Cardiac septum (tissue), 1 donor: ENCODE measurements at regions not wholly inside any gene's neighbourhood (a gene's known extent, or its start where the extent isn't known, plus 50 kb on each side); places are given as distances from the start of the nearest gene placed in this dataset.

ENCODE experiments used
- DNase-seq: peaks from one replicate; pipeline ENCODE4 v3.0.0-alpha.2; 2020; ENCODE audit warnings: low spot score
- intact Hi-C: fragments of 100-400 bp; cut with DNase I; formaldehyde crosslinking; loops from one replicate; pipeline ENCODE4 v1.14.0; 2022
- donor health status: DM: no; HTN: no; CAD: no.

- no peak for DNase-seq
- intact Hi-C loops: loop anchor here (10.0 kb wide), 1 partner anchor 1260 kb away; no protein-coding TSS in a partner anchor
Observed at GRCh38 chr6:53974941-53975340, 136.3 kb upstream of the MLIP start.

- intact Hi-C loops: loop anchor here (10.0 kb wide), 1 partner anchor 1259 kb away; no protein-coding TSS in a partner anchor
- DNase-seq: no peak
Observed at GRCh38 chr6:53975941-53976615, 135.2 kb upstream of the MLIP start.

- DNase-seq: no peak
- intact Hi-C loops: loop anchor here (10.0 kb wide), 1 partner anchor 1257 kb away; no protein-coding TSS in a partner anchor
Observed at GRCh38 chr6:53977551-53977950, 133.7 kb upstream of the MLIP start.

- DNase-seq: no peak
- intact Hi-C loops: loop anchor here (10.0 kb wide), 2 partner anchors 1085 to 1255 kb away; no protein-coding TSS in a partner anchor
Observed at GRCh38 chr6:53979468-53980067, 131.7 kb upstream of the MLIP start.

- DNase-seq: no peak
- intact Hi-C loops: loop anchor here (10.0 kb wide), 1 partner anchor 1082 kb away; no protein-coding TSS in a partner anchor
Observed at GRCh38 chr6:53982366-53983050, 128.7 kb upstream of the MLIP start.

- no peak for DNase-seq
- intact Hi-C loops: loop anchor here (10.0 kb wide), 1 partner anchor 1082 kb away; no protein-coding TSS in a partner anchor
Observed at GRCh38 chr6:53983301-53983700, 127.9 kb upstream of the MLIP start.

- no peak for DNase-seq
Observed at GRCh38 chr6:53984163-53984562, 127.1 kb upstream of the MLIP start.

GRCh38 chr6:53984581-53984980 is 126.7 kb upstream of the MLIP start:
- intact Hi-C loops: loop anchor here (10.0 kb wide), 1 partner anchor 1080 kb away; no protein-coding TSS in a partner anchor
- no peak for DNase-seq

More at GRCh38 chr6:53984163-53984562, 127.1 kb upstream of the MLIP start:
- intact Hi-C loops: loop anchor here (10.0 kb wide), 1 partner anchor 1081 kb away; no protein-coding TSS in a partner anchor

- no peak for DNase-seq
- intact Hi-C loops: loop anchor here (5.0 to 10.0 kb wide), 2 partner anchors 282 to 1079 kb away; no protein-coding TSS in a partner anchor
Observed at GRCh38 chr6:53985366-53985765, 125.9 kb upstream of the MLIP start.

- intact Hi-C loops: loop anchor here (5.0 to 10.0 kb wide), 2 partner anchors 281 to 1079 kb away; no protein-coding TSS in a partner anchor
- no peak for DNase-seq
Observed at GRCh38 chr6:53986165-53986720, 125.0 kb upstream of the MLIP start.

GRCh38 chr6:53986721-53987521 is 124.3 kb upstream of the MLIP start:
- no peak for DNase-seq
- intact Hi-C loops: loop anchor here (5.0 to 10.0 kb wide), 2 partner anchors 280 to 1078 kb away; no protein-coding TSS in a partner anchor

GRCh38 chr6:53987522-53987888 is 123.7 kb upstream of the MLIP start:
- DNase-seq: no peak

GRCh38 chr6:53989504-53989903 is 121.7 kb upstream of the MLIP start:
- DNase-seq: no peak
- intact Hi-C loops: loop anchor here (5.0 to 10.0 kb wide), 2 partner anchors 278 to 1075 kb away; no protein-coding TSS in a partner anchor

More at GRCh38 chr6:53987522-53987888, 123.7 kb upstream of the MLIP start:
- intact Hi-C loops: loop anchor here (5.0 to 10.0 kb wide), 2 partner anchors 280 to 1077 kb away; no protein-coding TSS in a partner anchor

GRCh38 chr6:53992522-53992921 is 118.7 kb upstream of the MLIP start:
- no peak for DNase-seq
- intact Hi-C loops: no loop called here

- DNase-seq: no peak
- intact Hi-C loops: no loop called here
Observed at GRCh38 chr6:53994201-53994600, 117.0 kb upstream of the MLIP start.

GRCh38 chr6:53995935-53996334 is 115.3 kb upstream of the MLIP start:
- intact Hi-C loops: no loop called here
- no peak for DNase-seq

GRCh38 chr6:53998303-53998702 is 112.9 kb upstream of the MLIP start:
- no peak for DNase-seq
- intact Hi-C loops: no loop called here

GRCh38 chr6:53999088-53999755 is 112.0 kb upstream of the MLIP start:
- DNase-seq: no peak
- intact Hi-C loops: no loop called here
